Midbrain (tissue), 1 donor: ENCODE measurements at regions not wholly inside any gene's neighbourhood (a gene's known extent, or its start where the extent isn't known, plus 50 kb on each side); places are given as distances from the start of the nearest gene placed in this dataset.

Experiments
- DNase-seq: peaks from one replicate; lab custom pipeline; 2025; lab: John Stamatoyannopoulos, UW

DNA sequence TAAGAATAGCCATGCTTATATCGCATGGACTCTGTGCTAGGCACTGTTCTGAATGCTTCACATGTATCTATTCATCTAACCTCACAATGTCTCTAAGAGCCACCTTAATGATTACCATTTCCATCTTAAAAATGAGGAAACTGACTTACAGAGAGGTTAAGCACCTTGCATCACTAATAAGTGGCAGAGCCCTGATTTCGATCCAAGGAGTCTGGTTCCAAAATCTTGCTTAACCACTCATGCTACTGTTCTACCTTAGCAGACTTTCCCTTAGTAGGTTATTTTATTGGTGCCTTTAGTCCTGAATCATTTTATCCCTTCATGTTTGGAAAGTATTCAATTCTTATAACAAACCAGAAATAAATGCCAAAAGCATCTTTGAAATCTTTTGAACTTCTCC is 89.2 kb upstream of the DCBLD2 start:
- DNase-seq: no peak

DNA sequence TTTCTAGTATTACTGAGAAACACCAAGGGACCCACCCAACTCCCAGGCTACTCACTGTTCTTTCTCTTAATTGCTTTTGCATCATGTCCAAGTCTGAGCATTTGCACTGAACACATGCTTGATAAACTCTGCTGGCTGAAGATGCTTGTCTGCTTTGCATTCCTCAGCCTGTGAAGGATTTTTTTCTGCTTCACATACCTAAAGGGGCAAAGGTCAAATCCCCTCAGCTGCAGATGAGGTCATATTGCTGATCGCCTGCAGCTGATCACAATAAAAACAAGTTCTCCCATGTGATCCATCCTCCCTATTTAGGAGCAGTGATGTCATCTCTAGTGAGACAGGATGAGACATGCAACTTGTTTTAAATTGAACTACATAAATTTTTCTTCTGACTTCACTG is 84.6 kb upstream of the DCBLD2 start:
- no peak for DNase-seq

DNA sequence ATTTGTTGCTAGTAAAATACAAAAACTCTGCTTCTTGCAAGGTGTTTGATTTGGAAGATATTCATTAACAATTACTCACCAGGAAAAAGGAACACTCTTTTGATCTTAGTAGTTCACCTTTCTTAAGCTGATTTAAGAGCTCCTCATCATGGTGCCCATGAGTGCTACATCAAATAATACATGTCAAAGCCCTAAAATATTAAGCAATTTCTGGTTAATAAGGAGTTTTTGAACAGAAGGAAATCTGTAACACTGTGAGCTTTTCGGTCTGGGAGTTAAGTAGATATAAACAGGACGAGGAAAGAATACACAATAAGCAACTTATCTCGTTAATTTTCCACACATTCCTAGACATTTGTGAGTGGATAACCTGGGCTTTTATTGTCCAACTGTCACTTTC is 83.9 kb upstream of the DCBLD2 start:
- DNase-seq: no peak

DNA sequence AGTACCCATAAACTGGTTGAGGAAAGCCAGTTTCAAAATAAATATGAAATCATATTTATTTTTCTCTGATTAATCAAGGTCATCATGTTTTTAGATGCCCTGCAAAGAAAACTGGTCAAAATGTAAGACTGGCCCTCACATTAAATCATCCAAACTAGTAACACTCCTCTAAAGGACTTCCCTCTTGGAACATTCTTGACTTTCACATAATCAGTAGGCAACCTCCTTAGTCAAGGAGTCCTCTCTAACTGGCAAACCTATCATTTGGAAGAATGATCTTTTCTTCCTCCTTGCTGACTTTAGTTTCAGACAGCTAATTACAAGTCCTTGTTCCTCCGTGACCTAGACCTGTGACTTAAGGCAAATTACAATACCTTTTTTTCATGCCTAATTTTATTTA is 82.5 kb upstream of the DCBLD2 start:
- DNase-seq: no peak

DNA sequence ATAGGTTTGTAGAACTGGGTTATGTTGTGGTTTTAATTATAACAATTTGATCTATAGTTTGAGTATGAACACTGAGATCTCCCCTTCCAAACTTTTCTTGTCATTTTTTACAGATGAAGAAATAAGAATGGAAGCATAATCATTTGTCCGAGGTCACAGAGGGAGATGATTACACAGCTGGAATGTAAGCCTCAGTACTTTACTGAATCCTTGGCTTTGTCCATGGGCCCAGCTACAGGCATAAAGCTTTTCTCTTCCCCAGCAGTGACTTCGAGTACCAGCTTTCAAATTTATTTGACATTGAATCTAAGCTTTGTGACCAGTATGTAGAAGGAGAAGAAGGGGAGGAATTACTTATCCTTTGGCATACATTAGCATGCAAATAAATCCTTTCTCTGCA is 80.9 kb upstream of the DCBLD2 start:
- DNase-seq: no peak

DNA sequence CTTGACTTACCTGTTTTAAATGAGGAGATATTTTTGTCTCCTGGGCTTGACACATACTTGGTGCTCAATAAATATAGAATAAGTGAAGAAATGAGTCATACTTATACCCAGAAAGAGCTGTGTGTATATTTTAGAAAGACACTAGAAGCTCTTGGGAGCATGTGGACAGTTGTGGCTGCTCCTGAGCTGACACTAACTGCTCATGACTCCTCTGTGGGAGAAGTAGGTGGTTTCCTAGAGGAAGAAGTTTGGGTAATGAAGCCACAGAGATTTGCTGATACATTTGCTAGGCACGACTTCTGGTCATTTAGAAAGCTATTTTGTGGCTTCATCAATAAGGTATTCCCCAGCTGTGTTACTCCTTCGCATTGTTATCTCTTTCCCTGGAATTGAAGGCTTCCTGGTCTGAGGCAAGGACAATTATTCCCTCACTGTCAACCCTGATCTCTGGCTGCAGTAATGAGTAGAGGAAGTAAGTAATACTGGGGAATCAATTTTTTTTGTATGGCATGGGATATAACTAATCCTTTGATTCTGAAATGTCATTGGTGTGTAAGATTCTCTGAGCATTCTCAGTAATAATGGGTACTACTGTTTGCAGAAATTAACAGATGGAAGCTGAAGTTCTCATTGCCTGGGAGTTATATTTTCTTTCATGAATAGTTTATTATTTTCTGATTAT is 79.6 kb upstream of the DCBLD2 start:
- no peak for DNase-seq

DNA sequence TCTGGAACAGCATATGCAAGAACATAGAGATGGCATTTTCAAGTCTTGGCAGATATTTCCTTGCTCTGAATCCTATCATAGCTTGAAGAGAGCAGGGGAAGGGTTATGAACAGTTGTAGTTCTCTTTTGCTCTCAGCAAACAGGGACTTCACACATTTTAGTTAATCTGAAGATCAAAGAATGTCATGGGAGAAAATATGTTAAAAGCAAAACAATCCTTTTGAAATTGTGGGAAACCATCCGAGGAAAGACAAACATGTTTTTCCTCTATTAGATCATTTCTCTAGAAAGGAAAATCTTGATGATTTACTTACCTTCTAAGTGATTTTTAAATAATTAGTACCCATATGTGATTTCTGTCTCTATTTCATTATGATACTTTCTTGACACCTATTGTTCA is 77.8 kb upstream of the DCBLD2 start:
- no peak for DNase-seq

DNA sequence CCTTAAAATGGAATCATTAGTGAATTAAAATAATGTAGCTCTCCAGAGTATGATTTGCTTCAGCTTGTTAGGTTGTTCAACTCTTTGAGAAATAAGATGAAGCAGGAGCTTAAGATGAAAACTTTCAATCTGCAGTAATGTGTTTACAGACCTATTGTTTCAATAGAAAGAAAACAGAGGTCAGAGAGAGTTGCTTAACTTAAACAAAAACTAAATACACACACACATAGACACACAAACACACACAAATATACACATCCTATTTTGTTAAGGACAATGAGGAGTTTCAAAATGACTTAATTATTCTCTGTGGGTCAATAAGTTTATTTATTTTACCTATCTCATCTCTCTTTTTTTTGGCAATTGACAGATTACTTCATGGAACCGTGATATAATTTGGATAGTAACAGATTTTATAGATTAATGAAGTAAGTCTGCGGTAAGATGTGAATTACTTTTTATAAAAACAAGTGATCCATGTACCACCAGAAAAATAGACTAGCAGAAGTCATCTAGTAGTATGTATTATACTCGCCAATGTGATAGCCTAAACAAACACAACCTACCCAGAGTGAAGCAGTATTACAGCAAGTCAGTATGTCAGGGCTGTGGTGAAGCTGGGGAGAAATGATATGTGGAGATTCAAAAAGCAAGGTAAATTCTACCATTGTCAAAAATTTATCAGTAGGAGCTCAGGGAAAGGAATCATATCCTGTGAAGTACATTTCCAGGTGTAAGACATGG is 76.7 kb upstream of the DCBLD2 start:
- DNase-seq: no peak

DNA sequence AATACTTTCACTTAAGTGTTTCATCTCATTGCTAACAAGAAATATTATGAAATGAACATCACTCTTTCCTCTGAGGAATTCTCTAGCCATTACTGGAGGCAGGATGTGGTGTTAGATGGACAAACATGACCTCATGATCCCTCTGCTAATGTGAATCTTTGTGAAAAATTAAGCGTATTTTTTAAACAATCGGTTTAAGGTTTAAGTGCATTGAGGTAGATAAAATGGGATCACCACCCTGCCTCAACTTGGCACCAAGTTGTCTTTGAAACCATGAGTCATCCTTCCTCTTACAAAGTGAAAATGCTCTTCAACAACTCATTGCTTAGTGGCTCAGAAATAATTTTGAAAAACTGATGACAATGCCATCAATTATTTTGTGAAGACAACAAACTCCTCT is 76.0 kb upstream of the DCBLD2 start:
- no peak for DNase-seq

DNA sequence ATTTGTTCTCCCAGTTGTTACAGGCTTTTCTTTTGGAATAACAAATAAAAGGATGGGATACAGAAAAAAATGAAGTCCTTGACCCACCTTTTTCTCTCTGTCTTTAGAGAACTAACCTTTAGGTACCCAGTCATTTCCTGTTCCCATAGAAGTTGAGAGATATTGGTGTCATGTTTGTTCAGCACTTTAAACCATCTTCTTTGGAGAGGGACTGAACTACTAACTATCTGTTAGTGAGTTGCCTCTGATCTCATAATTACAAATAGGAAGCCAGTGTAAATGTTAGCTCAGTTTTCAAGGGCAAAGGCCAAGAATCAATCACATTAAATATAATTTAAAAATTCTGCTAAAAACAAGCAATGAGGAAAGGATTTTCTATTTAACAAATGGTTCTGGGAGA is 72.9 kb upstream of the DCBLD2 start:
- DNase-seq: no peak

DNA sequence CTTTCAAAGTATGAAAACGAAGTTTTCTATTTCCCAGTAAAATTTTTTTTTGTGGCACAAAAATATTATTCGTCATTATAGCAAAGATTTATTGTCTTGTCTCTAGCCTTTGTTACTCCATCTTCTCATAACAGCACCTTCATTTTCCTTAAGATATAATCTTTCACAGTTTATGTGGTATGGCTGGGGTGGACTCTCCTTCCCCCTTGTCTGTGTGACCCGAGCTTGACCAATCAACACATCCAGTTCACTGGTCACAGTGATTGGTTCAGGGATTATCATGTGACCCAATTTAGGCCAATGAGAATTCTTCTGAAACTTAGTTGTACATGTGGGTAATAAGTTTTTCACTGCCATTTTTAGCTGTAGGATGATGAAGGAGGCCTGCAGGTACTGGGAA is 71.2 kb upstream of the DCBLD2 start:
- DNase-seq: no peak

DNA sequence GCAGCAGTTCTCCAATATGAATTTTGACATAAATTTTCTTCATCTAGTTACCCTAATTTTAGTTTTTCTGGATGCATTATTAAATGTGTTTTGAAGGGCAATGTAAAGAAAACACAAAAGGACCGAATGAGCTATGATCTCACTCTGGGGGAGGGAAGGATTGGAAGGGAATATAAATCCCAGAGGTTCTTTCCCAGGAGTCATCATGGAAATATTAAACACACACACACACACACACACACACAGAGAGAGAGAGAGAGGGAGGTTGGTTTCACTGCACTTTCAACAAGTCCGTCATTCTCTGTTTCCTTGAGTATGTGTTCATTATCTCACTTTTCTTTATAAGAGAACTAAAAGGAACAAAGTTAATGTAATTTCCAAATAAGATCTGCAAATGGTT is 70.7 kb upstream of the DCBLD2 start:
- no peak for DNase-seq

DNA sequence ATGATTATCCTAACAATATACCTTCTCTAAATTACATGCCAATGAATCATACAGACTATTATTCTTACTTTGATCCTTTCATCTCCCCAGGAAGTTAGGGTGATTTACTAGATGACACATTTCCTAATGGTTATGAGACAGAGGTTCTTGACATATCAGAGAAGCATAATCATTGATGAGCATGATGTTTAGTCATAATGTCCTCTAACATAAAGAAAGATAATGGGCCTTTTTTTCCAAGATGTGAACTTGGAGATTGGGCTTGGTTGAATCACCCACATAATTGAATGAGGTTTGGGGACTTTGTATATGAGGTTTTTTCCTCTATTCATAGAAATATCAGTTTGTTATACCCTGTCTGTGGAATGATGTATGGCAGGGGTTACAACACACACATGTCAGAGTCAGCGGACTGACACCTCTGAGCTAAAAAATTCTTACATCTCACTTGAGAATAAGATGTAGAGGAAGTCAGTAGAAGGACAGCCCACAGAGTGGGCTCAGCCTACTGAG is 69.7 kb upstream of the DCBLD2 start:
- no peak for DNase-seq

DNA sequence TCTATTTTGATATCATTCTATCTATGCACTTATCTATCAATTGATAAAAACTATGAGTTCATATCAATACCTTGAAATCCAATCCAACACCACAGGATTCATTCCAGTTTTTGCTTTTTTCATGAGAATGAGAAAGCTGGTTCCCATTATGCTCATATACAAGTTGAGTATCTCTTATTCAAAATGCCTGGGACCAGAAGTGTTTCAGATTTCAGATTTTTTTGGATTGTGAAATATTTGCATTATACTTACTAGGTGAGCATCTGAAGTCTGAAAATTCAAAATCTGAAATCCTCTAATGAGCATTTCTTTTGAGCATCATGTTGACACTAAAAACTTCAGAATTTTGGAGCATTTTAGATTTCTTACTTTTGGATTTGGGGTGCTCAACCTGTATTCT is 67.8 kb upstream of the DCBLD2 start:
- DNase-seq: no peak

DNA sequence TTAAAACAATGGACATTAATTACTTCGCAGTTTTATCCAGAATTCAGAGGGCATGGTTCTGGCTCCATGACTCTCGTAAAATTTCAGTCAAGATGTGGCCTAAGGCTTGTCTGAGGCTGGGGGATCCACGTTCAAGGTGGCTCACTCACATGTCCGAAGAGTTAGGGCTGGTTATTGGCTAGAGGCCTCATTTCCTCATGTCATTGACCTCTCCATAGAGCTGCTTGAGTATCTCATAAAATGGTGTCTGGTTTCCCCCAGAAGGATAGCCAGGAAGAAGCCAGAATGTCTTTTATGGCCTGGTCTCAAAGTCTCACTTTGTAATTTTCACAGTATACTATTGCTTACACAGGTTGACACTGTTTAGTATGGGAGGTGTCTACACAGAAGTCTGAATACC is 67.3 kb upstream of the DCBLD2 start:
- no peak for DNase-seq

DNA sequence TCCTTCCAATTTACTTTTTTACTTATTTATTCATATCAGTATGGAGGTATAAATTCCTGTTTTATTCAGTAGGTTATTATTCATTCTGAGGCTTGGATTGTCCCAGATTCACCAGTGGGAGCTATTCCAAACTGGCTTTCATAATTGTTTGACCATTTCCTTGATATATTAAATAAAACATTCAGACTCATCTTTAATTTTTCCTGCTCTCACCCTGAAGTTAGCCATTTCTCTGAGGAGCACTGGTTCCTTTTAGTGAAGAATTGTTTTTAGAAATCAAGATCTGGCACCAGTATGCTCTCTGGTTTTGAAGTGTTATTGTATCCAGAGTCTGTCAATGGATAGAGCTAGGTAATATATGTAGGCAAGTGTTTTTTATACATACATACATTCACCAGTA is 66.9 kb upstream of the DCBLD2 start:
- no peak for DNase-seq

DNA sequence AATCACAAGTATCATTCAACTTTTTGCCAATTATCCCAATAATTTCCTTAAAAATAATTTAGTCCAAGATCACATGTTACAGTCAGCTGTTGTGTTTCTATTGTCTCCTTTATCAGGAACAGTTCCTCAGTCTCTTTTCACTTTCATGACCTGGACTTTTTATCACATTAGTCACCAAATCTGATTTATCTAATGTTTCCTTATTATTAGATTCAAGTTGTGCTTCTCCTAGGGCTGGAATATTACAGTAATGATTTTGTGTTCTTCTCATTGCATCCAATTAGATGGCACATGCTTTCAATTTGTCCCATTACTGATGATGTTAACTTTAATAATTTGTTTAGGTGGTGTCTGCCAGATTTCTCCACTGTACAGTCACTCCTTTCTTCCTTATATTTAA is 66.3 kb upstream of the DCBLD2 start:
- no peak for DNase-seq

DNA sequence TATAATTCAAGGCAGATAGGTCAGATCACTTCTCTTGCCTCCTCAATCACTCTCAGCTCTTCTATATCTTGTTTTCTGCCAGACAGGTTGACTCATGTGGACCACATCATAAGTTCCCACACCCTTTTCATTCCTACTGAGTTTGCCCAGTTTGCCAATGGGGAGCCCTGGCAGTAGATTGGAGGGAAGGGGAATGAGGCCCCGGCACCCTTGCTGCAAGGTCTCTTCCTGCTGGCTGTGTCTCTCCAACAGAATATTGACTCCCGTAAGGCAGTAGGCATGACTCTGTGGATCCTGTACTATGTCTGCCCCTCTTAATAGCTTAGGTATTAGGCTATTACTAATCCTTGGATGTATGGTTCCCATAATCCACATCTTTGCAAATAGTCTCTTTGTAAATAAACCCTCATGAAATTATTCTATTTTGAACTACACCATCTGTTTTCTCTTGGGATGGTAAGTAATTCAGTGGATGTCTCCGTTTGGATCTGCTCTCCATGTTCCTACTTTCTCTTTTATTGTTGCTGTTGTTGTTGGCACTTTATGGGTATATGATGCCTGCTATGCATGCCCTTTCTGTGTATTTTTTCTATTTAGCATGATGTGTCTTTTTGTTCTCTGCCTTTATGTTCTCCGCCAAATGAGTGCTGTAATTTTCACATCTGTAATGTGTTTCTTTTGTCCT is 65.5 kb upstream of the DCBLD2 start:
- no peak for DNase-seq

DNA sequence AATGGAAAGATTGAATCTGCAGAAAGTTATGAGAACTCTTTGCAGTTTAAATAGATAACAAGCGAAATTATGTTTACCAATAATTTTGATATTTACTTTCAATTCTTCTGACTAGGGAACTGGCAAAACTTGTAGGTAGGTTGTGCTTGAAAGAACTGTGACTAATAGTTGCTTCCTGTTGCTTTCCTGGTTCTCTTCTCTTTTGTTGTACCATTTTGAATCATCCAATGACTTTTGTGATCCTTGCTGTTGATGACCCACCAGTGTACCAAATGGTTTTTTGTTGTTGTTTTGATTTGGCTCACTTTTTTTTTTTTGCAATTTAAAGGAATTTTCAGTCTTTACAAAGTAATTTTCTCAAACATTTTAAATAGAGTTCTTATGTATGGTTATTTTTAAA is 64.9 kb upstream of the DCBLD2 start:
- no peak for DNase-seq

DNA sequence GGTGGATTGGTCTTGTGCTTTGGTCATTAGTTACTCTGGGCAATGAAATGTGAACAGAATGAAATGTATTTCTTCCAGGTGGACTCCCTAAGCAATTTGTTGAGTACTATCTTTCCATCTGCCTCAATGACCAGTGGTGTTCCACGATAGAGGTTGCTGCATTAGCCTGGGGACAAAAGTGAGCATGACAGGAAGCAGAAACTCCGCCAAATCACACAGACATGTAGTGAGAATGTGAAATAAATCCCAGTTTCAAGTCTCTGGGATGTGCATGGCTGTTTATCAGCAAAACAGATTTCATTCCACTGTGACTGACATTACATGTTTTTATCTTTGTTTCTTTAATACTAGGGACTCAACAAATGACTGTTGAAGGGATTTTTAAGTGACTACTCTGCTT is 63.3 kb upstream of the DCBLD2 start:
- no peak for DNase-seq

DNA sequence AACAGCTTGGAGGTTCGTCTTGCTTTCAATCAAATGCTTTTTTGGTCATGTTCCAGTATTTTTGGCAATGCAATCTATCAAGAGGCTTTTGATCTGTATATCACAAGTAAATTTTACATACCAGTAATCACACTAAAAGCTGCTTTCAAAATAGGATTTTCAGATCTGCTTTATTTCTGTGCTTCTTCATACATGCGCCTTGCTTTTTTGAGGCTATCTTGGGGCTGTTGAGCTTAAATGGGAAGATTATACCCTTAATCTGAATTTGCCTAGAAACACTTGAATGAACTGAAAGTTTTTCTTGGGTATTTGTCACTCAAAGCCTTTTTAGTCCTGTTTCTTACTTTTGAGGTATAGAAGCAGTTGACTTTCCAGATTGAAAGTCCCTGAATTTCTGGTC is 62.1 kb upstream of the DCBLD2 start:
- no peak for DNase-seq

DNA sequence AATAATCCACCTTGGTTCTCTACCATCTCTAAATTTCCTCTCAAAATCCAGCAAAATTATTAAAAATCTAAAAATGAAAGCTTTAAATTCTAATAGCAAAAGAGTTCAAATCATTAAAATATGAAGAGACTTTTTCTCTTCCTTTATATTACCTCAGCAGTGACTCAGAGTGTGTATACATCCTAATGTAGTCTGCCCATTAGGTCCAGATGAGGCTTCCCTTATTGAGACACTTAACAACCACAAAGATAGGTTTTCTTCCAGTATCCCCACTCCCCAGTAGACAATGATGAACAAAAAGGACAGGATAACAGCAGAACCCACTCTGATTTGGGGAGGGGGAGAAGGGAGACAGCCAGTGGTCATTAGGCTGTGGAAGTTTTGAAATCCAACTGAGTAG is 61.5 kb upstream of the DCBLD2 start:
- DNase-seq: no peak

DNA sequence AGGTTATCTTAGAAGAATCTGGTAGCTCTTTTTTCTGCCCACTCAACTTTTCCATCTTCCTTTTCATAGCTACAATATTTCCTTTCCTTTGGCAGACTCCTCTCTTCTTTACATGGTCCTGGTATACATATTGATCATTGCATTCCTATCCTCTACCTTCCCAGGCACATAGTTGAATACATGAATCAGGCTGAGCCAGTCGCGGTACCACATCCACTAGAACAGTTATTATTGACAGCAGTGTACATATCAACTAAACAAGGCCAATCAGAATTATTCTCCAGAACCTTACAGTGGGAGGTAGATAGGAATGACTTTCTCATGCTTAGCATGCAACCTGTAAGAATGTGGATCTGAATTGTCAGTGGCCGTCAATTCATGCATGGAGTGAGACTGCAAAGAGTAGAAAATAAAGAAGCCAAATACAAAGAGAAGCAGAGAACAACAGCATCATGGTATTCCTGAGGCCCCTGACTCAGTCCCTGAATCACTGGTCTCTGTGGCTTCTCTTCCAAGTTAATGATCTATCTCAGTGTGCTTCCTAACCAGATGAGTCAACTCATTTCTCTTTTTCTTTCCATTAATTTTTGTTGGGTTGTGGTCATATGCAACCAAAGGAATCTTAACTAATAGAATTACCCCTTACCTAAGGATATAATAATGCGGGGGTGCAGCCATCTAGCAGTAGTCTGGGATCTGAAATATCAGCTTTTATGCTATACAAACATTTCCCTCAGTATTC is 60.9 kb upstream of the DCBLD2 start:
- DNase-seq: no peak
